PFSK-1 (cell line): ENCODE measurements at regions not wholly inside any gene's neighbourhood (a gene's known extent, or its start where the extent isn't known, plus 50 kb on each side); places are given as distances from the start of the nearest gene placed in this dataset.

Source experiments
- FOXP2 ChIP-seq: optimal IDR thresholded peaks from 2 replicates; pipeline ENCODE3; 2011; ENCODE audit warnings: borderline replicate concordance, control low read depth, inconsistent platforms; ENCODE audit not compliant: insufficient read depth; ENCODE audit errors: extremely low read length, extremely low read depth
- POLR2AphosphoS5 ChIP-seq: IDR thresholded peaks from 2 replicates; pipeline ENCODE4 v1.6.1; 2012; ENCODE audit warnings: low read depth, mild to moderate bottlenecking, control low read depth, low read length, moderate library complexity
- SIN3A ChIP-seq: IDR thresholded peaks from 2 replicates; pipeline ENCODE4 v1.6.1; 2012; ENCODE audit warnings: mild to moderate bottlenecking, low read length, moderate library complexity, borderline replicate concordance; ENCODE audit not compliant: insufficient read depth
- TAF1 ChIP-seq: IDR thresholded peaks from 2 replicates; pipeline ENCODE4 v1.6.1; 2012; ENCODE audit warnings: low read length, control low read depth, borderline replicate concordance; ENCODE audit not compliant: insufficient read depth
- TF ChIP-seq, protein P1 (sequence below), 2 experiments: IDR thresholded peaks; 2 replicates each; pipeline versions ENCODE4 v1.6.1 to v1.8.0; 2011 to 2012; ENCODE audit warnings: low read depth in 2 of 2, low read length in 2 of 2, control low read depth in 1 of 2, inconsistent platforms in 1 of 2, mild to moderate bottlenecking in 1 of 2, moderate library complexity in 1 of 2; ENCODE audit not compliant: insufficient read depth in 1 of 2

DNA sequence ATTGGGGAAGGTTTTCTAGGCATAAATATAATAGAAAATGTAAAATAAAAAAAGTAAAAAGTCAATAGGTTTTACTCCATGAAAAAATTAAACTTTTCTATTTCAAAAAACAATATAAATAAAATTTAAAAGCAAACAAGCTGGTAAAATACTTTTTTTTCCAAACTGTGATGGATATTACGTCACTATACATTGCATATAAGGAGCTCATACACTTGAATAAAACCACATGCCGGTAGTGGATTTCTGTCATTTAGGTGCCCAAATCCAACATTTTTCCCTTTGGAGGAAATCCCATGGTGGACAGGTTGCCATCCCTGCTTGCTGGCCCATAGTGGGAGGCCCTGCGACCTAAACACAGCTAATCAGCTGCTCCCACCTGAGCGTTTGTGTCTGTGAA is 289.4 kb upstream of the HNRNPA3 start:
- TF ChIP-seq POLR2AphosphoS5 (no peak), SIN3A (no peak), FOXP2 (no peak), TAF1 (no peak)
- TF ChIP-seq, protein P1, sequence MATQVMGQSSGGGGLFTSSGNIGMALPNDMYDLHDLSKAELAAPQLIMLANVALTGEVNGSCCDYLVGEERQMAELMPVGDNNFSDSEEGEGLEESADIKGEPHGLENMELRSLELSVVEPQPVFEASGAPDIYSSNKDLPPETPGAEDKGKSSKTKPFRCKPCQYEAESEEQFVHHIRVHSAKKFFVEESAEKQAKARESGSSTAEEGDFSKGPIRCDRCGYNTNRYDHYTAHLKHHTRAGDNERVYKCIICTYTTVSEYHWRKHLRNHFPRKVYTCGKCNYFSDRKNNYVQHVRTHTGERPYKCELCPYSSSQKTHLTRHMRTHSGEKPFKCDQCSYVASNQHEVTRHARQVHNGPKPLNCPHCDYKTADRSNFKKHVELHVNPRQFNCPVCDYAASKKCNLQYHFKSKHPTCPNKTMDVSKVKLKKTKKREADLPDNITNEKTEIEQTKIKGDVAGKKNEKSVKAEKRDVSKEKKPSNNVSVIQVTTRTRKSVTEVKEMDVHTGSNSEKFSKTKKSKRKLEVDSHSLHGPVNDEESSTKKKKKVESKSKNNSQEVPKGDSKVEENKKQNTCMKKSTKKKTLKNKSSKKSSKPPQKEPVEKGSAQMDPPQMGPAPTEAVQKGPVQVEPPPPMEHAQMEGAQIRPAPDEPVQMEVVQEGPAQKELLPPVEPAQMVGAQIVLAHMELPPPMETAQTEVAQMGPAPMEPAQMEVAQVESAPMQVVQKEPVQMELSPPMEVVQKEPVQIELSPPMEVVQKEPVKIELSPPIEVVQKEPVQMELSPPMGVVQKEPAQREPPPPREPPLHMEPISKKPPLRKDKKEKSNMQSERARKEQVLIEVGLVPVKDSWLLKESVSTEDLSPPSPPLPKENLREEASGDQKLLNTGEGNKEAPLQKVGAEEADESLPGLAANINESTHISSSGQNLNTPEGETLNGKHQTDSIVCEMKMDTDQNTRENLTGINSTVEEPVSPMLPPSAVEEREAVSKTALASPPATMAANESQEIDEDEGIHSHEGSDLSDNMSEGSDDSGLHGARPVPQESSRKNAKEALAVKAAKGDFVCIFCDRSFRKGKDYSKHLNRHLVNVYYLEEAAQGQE (IDR thresholded peaks at IDR 0.05; ENCODE audit: insufficient read depth in 1 of 2, low read depth in 2 of 2, low read length in 2 of 2), result no peak

DNA sequence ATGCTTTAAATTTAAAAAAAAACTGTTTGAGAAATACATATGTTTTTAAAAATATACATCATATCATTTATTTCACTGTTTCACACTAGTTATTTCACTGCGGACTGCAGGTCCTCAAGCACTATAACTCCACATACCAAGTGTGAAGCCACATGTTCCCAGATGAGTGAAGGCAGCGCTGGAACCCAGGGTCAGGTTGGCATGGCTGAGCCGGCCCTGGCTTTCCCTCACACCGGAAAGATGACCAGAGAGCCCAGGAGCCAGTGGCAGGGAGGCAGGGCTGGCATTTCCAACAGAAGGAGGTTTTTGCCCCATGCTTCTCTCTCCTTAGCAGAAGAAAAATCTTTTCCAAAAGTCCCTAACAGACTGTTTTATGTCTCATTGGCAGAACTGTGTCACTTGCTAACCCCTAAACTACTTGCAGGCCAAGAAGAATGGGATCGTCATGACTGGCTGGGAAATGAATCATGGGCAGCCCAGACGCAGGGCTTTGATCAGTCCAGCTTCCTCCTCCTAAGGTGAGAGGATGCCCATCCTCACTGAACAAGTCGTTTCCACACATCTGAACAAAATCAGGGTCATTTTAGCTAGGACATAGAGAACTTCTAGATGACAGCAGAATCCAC is 287.6 kb upstream of the HNRNPA3 start:
- TF ChIP-seq POLR2AphosphoS5 (no peak), TAF1 (no peak), FOXP2 (no peak), SIN3A (no peak)
- TF ChIP-seq, protein P1 (IDR thresholded peaks at IDR 0.05; ENCODE audit: insufficient read depth in 1 of 2, low read depth in 2 of 2, low read length in 2 of 2), result no peak

DNA sequence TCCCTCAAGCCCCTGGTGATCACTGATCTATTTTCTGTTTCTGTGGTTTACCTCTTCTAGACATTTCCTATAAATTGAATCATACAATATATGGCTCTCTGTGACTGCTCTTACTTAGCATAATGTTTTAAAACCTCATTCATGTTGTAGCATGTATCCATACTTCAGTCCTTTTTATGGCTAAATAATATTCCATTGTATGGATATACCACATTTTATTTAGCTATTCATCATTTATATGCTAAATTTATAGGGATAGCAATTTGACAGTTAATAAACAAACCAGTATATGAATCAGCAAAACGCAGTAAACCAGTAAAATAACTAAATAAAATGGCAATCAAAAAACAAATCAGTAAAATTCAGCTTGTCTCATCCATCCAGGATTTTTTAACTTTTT is 286.1 kb upstream of the HNRNPA3 start:
- no peak for TF ChIP-seq SIN3A
- no peak for TF ChIP-seq TAF1
- no peak for TF ChIP-seq POLR2AphosphoS5
- TF ChIP-seq FOXP2, result no peak
- TF ChIP-seq, protein P1 (IDR thresholded peaks at IDR 0.05; ENCODE audit: insufficient read depth in 1 of 2, low read depth in 2 of 2, low read length in 2 of 2), result no peak

DNA sequence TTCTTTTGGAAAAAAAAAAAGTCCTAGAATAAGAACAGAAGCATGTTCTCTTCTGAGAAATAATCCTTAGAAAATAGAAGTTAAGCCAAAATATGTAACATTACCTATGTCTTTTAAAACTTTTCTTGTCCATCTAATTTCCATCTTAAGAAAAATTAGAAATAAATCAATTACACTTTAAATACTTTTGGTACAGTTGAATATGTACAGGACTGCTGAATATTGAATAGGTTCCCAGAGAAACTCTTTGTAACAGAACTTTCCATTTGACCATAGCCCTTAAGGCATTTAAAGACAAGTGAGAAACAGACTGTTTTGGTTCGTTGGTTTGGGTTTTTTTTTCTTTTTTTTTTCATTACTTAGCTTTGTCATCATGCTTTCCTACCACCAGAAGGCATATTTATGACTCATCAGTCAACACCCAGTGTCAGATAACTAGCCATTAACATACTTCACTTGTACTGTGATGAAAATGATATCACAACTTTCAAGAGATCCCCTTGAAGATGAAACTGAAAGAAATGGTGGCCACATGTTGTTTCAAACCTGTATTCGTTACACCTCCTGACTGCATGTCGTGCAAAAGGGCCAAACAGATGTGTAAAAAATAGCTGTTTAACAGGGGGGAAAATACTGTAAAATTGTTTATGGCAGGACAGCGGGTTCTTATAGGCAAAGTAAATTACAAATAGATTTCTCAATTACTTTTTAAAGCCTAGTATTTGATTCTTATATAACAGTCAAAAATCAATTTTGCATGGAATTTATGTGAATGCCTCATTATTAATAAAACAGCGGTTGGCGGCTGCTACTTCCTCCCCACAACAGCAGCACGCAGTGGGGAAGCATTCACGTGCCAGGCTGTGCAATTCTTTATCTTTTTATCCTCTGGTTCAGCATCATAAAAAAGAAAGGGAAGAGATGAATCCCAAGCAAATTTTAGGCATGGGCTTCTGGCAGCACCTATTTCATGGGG is 280.7 kb upstream of the HNRNPA3 start:
- TF ChIP-seq SIN3A, result no peak
- TF ChIP-seq, protein P1 (IDR thresholded peaks at IDR 0.05; ENCODE audit: insufficient read depth in 1 of 2, low read depth in 2 of 2, low read length in 2 of 2), result no peak
- TF ChIP-seq TAF1, result no peak
- no peak for TF ChIP-seq POLR2AphosphoS5
- TF ChIP-seq FOXP2, result no peak
